NCI-H226 (cell line): ENCODE measurements at regions not wholly inside any gene's neighbourhood (a gene's known extent, or its start where the extent isn't known, plus 50 kb on each side); places are given as distances from the start of the nearest gene placed in this dataset.
"Not testable (repeated sequence)": the region's sequence is repeated elsewhere in the genome, so short reads cannot be mapped to it uniquely, and the experiment has no call there.

Experiments
- DNase-seq: peaks from one replicate; pipeline ENCODE4 v3.0.0-alpha.2; 2015

DNA sequence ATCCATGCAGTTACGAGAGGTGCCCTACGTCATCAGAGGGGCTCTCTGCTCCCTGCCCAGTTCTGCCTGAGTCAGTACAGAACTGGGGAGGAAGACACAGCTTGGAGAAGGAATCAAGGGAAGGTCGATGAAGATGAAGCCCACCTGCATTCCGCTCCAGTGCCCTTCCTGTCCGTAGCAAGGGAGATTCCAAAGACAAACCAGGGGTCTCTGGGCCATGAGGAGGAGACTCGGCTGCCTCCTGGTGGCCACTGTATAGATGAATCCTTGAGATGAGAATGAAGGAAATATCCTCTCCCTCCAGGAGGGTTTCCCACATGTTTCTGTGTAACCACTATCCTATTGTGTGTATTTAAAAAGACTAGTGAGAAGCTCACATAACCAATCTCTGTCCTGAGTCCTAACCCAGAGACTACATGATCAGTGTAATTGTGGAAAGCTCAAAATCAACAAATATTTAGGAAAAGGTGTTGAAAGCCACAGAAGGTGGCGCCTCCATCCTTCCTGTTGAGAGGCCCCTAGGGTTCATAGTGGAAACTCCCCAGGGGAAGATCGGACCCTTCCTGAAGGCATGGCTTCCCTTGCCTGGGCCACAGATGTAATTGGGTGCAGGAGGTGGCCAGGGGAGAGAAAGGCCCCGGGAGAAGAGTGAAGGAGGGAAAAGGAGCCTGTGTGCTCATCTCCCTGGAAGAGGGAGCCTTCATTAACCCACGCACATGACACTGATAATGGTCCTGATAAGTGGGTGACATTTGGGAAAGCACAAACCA lies 67.0 kb upstream of the LYZL2 start:
- not testable (repeated sequence) for DNase-seq

GRCh38 chr10:30695481-30696236 lies 66.1 kb upstream of the LYZL2 start:
- not testable (repeated sequence) for DNase-seq

GRCh38 chr10:30694518-30695228 lies 65.1 kb upstream of the LYZL2 start:
- DNase-seq, result no peak

- no peak for DNase-seq
These were observed 62.1 kb upstream of the LYZL2 start for GRCh38 chr10:30691639-30692015.

DNA sequence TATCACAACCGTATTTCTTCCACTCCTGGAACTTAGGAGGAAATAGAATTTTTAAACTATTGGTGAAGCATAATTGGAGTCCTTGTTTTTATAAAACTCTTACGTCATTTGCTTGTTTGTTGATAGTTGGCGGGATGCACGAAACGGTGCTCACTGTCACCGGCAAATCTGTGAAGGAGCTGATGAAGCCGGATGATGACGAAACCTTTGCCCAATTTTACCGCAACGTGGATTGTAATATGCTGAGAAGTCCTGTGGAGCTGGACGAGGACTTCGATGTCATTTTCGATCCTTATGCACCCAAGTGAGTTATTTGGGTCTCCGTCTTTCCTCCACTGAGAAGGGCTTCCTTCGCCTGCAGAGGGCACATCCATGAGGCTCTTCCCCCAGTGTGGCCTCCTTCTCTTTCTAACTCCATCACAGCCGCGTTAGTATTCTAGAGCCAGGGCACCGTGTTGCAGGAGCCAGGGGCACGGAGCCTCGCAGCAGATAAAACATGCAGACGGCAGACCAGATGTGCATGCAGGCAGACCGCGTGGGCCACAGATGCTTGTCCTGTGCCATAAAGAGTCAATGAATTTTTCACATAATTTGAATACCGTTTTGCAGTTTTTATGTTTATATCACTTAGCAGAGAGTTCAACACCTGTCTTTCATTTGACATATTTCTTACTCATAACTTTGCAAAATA lies 61.5 kb upstream of the LYZL2 start:
- DNase-seq, result not testable (repeated sequence)

- DNase-seq, result no peak
These were observed 58.9 kb upstream of the LYZL2 start for GRCh38 chr10:30688456-30688855.

GRCh38 chr10:30687698-30688213 lies 58.2 kb upstream of the LYZL2 start:
- no peak for DNase-seq

DNA sequence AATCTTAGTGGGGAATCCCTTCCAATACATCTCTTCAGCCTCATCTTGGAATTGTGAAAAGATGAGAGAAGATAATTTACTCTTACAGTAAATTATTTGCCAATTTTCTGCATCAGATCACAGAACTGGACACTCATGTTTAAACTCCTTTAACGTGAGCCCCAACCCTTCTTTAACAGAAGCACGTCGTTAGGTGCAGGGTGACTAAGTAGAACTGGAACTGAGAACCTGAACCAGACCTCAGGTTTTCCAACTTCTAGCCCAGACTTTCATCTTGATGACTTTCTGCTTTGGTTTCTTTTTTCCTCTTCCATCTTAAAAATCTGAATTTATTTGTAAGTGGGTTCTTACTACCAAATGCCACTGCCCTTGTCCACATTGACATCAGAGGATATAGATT lies 57.2 kb upstream of the LYZL2 start:
- DNase-seq, result no peak

DNA sequence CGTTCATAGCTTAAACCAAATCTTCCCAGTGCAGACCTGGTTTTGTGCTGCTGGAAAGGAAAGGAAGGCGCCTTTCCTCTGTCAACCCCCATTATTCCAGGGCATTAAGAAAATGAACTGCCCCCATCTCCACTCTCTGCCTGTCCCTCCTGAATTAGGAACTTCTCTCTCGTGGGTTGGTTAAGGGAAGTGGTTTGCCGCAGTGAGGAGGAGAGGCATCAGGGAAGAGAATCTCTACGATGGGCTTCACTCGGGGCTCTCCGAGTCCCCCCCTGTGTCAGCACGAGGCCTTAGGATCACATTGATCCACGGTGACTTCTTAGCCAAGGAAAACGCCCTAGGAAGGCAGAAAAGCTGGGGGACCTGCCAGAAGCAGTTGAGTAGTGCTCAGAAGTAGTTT lies 53.9 kb upstream of the LYZL2 start:
- no peak for DNase-seq

DNA sequence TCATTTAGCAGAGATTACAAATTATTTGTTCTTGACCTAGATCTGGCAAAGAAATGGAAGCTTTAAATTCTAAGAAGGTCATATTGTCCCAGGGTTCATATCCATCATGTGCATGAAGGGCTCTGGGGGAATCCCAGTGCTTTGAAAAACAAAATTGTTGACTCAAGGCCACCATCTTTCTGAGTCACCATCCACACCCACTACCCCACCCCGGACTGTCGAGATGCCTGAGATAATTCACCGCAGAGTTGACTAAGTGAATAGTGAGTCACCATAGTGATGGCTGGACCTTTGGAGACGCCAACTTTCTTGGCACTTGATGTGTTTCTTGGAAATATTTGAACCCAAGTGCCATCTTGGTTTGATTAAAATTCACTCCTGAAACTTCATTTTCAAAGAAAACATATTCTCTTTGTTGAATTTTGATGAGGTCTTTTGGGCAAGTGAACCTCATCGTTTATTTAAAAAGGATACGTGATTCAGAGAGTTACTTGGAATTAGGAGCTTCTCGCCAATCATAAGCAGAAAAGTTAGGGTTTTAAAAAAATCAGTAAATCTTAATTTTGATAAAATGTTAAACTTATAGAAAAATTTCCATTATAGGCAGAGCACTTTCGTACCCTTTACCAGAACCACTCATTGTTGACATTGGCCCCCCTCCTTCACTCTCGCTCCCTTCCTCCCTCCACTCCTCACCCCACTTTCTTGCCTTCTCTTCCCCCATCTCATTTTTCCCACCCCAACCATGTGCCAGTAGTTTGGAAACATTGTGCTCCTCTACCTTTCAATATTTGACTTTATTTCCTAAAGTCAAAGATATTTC lies 53.0 kb upstream of the LYZL2 start:
- DNase-seq, result peak; percentile 73

GRCh38 chr10:30680908-30681307 lies 51.4 kb upstream of the LYZL2 start:
- DNase-seq, result no peak
